ENCODE measurements at regions not wholly inside any gene's neighbourhood (a gene's known extent, or its start where the extent isn't known, plus 50 kb on each side); places are given as distances from the start of the nearest gene placed in this dataset.
"Not testable (repeated sequence)": the region's sequence is repeated elsewhere in the genome, so short reads cannot be mapped to it uniquely, and the experiment has no call there.

DNA sequence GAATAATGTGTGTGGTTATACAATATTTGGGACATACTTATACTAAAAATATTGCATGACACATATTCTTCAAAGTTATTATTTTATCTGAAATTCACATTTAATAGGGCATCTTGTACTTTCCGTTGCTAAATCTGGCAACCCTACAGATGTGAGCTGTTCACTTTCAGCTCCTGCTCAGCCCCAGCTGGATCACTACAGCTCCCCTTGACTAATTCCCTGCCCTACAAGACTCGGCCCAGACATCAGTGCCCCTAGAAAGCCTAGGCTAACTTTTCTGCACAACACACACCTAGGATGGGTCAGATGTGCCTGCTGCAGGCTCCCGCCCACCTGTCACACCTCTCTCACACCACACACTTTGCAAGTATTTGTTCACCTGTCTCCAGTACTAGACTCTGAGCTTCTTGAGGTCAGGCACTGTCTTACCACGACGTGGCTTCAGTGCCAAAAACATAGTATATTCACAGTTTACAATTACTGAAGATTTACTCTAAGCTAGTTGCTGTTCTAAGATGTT, 84.1 kb downstream of the PRR15 start:
- TF ChIP-seq, protein P1, sequence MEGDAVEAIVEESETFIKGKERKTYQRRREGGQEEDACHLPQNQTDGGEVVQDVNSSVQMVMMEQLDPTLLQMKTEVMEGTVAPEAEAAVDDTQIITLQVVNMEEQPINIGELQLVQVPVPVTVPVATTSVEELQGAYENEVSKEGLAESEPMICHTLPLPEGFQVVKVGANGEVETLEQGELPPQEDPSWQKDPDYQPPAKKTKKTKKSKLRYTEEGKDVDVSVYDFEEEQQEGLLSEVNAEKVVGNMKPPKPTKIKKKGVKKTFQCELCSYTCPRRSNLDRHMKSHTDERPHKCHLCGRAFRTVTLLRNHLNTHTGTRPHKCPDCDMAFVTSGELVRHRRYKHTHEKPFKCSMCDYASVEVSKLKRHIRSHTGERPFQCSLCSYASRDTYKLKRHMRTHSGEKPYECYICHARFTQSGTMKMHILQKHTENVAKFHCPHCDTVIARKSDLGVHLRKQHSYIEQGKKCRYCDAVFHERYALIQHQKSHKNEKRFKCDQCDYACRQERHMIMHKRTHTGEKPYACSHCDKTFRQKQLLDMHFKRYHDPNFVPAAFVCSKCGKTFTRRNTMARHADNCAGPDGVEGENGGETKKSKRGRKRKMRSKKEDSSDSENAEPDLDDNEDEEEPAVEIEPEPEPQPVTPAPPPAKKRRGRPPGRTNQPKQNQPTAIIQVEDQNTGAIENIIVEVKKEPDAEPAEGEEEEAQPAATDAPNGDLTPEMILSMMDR (IDR thresholded peaks at IDR 0.05): not testable (repeated sequence)
- not testable (repeated sequence) for TF ChIP-seq POLR2A (IDR thresholded peaks at IDR 0.05)

Measured in testis (tissue), 2 donors.